Naive thymus-derived CD4-positive, alpha-beta T cell (primary cell): ENCODE measurements at regions not wholly inside any gene's neighbourhood (a gene's known extent, or its start where the extent isn't known, plus 50 kb on each side); places are given as distances from the start of the nearest gene placed in this dataset.

ENCODE experiments used
- ATAC-seq: fragments of 150-1000 bp; cut with Tn5 transposase; 2 replicates; pipeline ENCODE4 v1.10.0; 2021; ENCODE audit warnings: mild to moderate bottlenecking, moderate library complexity
- CTCF ChIA-PET: fragments of 350-600 bp; sonication (Branson Sonifier 250); formaldehyde crosslinking; loops from one replicate; lab custom pipeline; 2021; ENCODE audit warnings: antibody characterized with exemption; lab: Charles Lee
- POLR2A ChIA-PET: fragments of 350-600 bp; sonication (Branson Sonifier 250); formaldehyde crosslinking; loops from one replicate; lab custom pipeline; 2021; ENCODE audit warnings: antibody characterized with exemption, inconsistent platforms; lab: Charles Lee
- DNase-seq, 9 donors: peaks; one replicate each; pipeline versions ENCODE4 v3.0.0 to v3.0.0-alpha.2; 2020 to 2022; ENCODE audit warnings: mixed read lengths in 1 of 9
- H3K27ac ChIP-seq: one replicate; pipeline ENCODE4 v1.7.0; 2013; ENCODE audit warnings: mild to moderate bottlenecking, low read depth, low read length, moderate library complexity
- H3K27me3 ChIP-seq, 2 donors: one replicate each; pipeline ENCODE4 v1.7.0; 2013; ENCODE audit warnings: low read length in 2 of 2, mild to moderate bottlenecking in 2 of 2, moderate library complexity in 2 of 2; ENCODE audit not compliant: control insufficient read depth in 2 of 2, insufficient read depth in 2 of 2
- H3K36me3 ChIP-seq, 3 experiments: 1 replicate in 2 of 3; 2 replicates in 1 of 3; pipeline ENCODE4 v1.7.0; 2013; ENCODE audit warnings: low read length in 3 of 3, mild to moderate bottlenecking in 3 of 3, moderate library complexity in 1 of 3; ENCODE audit not compliant: insufficient read depth in 3 of 3, control insufficient read depth in 2 of 3
- H3K4me1 ChIP-seq, 2 donors: one replicate each; pipeline ENCODE4 v1.7.0; 2013; ENCODE audit warnings: low read length in 2 of 2, mild to moderate bottlenecking in 2 of 2, moderate library complexity in 1 of 2; ENCODE audit not compliant: control insufficient read depth in 2 of 2, insufficient read depth in 2 of 2
- H3K4me3 ChIP-seq: 2 replicates; pipeline ENCODE4 v1.7.0; 2013; ENCODE audit warnings: mild to moderate bottlenecking, low read length
- H3K9me3 ChIP-seq, 3 experiments: 1 replicate in 2 of 3; 2 replicates in 1 of 3; pipeline ENCODE4 v1.7.0; 2013; ENCODE audit warnings: low read length in 3 of 3; ENCODE audit not compliant: control insufficient read depth in 2 of 3
- H3K27ac Mint-ChIP-seq, 9 donors: one replicate each; pipeline ENCODE4 v1.8.0; 2020 to 2022; ENCODE audit warnings: mixed read lengths in 9 of 9, mild to moderate bottlenecking in 8 of 9, moderate library complexity in 5 of 9, inconsistent platforms in 2 of 9
- H3K27me3 Mint-ChIP-seq, 5 donors: one replicate each; pipeline ENCODE4 v1.8.0; 2021 to 2022; ENCODE audit warnings: mixed read lengths in 5 of 5, mild to moderate bottlenecking in 1 of 5
- H3K36me3 Mint-ChIP-seq, 5 donors: one replicate each; pipeline ENCODE4 v1.8.0; 2020 to 2022; ENCODE audit warnings: mixed read lengths in 5 of 5, mild to moderate bottlenecking in 3 of 5, inconsistent platforms in 1 of 5
- H3K4me1 Mint-ChIP-seq, 7 donors: one replicate each; pipeline ENCODE4 v1.8.0; 2020 to 2022; ENCODE audit warnings: mixed read lengths in 7 of 7, mild to moderate bottlenecking in 3 of 7, inconsistent platforms in 1 of 7
- H3K4me3 Mint-ChIP-seq, 10 donors: one replicate each; pipeline ENCODE4 v1.8.0; 2020 to 2022; ENCODE audit warnings: mild to moderate bottlenecking in 10 of 10, mixed read lengths in 10 of 10, moderate library complexity in 6 of 10, inconsistent platforms in 2 of 10
- H3K9me3 Mint-ChIP-seq, 11 donors: one replicate each; pipeline ENCODE4 v1.8.0; 2020 to 2022; ENCODE audit warnings: mixed read lengths in 11 of 11, mild to moderate bottlenecking in 4 of 11, inconsistent platforms in 1 of 11, moderate library complexity in 1 of 11
- intact Hi-C, 2 donors: fragments of 100-400 bp; cut with micrococcal nuclease; formaldehyde crosslinking; loops; one replicate each; pipeline ENCODE4 v1.15.1; 2023

GRCh38 chr6:113076116-113076515 is 729.0 kb downstream of the RFPL4B start:
- intact Hi-C loops: no loop called here
- Histone ChIP-seq H3K4me1 (no peaks in the 10 kb centered on the region), H3K27me3 (no peaks in the 10 kb centered on the region), H3K36me3 (no peaks in the 10 kb centered on the region), H3K27ac (no peak overlapping the region), H3K9me3 (no peaks in the 10 kb centered on the region), H3K4me3 (no peak overlapping the region)
- ATAC-seq (no peak), DNase-seq (no peak)
- no peaks in the 10 kb centered on the region for H3K27me3 Mint-ChIP-seq
- peaks cover 0 to 25% (median 0%) of the 10 kb centered on the region in 11 donors for H3K9me3 Mint-ChIP-seq
- no peak overlapping the region for H3K27ac Mint-ChIP-seq
- H3K4me3 Mint-ChIP-seq: no peak overlapping the region
- H3K36me3 Mint-ChIP-seq: peaks cover 0 to 11% (median 0%) of the 10 kb centered on the region in 5 donors
- H3K4me1 Mint-ChIP-seq: no peaks in the 10 kb centered on the region
- POLR2A ChIA-PET: no interaction called here
- CTCF ChIA-PET: no interaction called here

GRCh38 chr6:113076816-113077215 is 729.7 kb downstream of the RFPL4B start:
- Mint-ChIP-seq H3K4me3 (no peak overlapping the region), H3K9me3 (peaks cover 0 to 25% (median 0%) of the 10 kb centered on the region in 11 donors), H3K27me3 (no peaks in the 10 kb centered on the region), H3K4me1 (no peaks in the 10 kb centered on the region), H3K36me3 (peaks cover 0 to 11% (median 0%) of the 10 kb centered on the region in 5 donors), H3K27ac (no peak overlapping the region)
- ATAC-seq: no peak
- Histone ChIP-seq H3K9me3 (no peaks in the 10 kb centered on the region), H3K27ac (no peak overlapping the region), H3K36me3 (no peaks in the 10 kb centered on the region), H3K4me3 (no peak overlapping the region), H3K27me3 (no peaks in the 10 kb centered on the region), H3K4me1 (no peaks in the 10 kb centered on the region)
- ChIA-PET POLR2A (no interaction called here), CTCF (no interaction called here)
- no peak for DNase-seq
- intact Hi-C loops: no loop called here

- no peak overlapping the region for H3K27ac ChIP-seq
- Mint-ChIP-seq H3K36me3 (peaks cover 0 to 11% (median 0%) of the 10 kb centered on the region in 5 donors), H3K9me3 (peaks cover 0 to 25% (median 0%) of the 10 kb centered on the region in 11 donors), H3K4me1 (no peaks in the 10 kb centered on the region), H3K4me3 (no peak overlapping the region), H3K27me3 (no peaks in the 10 kb centered on the region), H3K27ac (no peak overlapping the region)
- H3K4me1 ChIP-seq: no peaks in the 10 kb centered on the region
- H3K36me3 ChIP-seq: no peaks in the 10 kb centered on the region
- ChIA-PET POLR2A (no interaction called here), CTCF (no interaction called here)
- H3K27me3 ChIP-seq: no peaks in the 10 kb centered on the region
- no peaks in the 10 kb centered on the region for H3K9me3 ChIP-seq
- intact Hi-C loops: no loop called here
- DNase-seq: no peak
- no peak for ATAC-seq
- no peak overlapping the region for H3K4me3 ChIP-seq
Measured at GRCh38 chr6:113077794-113078193, 730.7 kb downstream of the RFPL4B start.

- no peak for DNase-seq
- no peak overlapping the region for H3K27ac ChIP-seq
- no peak overlapping the region for H3K4me3 ChIP-seq
- no peaks in the 10 kb centered on the region for H3K36me3 ChIP-seq
- Mint-ChIP-seq H3K27me3 (no peaks in the 10 kb centered on the region), H3K4me3 (no peak overlapping the region), H3K27ac (no peak overlapping the region), H3K4me1 (no peaks in the 10 kb centered on the region), H3K9me3 (peaks cover 0 to 24% (median 0%) of the 10 kb centered on the region in 11 donors), H3K36me3 (peaks cover 0 to 11% (median 0%) of the 10 kb centered on the region in 5 donors)
- CTCF ChIA-PET: no interaction called here
- no peaks in the 10 kb centered on the region for H3K27me3 ChIP-seq
- intact Hi-C loops: no loop called here
- ATAC-seq: no peak
- no peaks in the 10 kb centered on the region for H3K4me1 ChIP-seq
- POLR2A ChIA-PET: no interaction called here
- no peaks in the 10 kb centered on the region for H3K9me3 ChIP-seq
Measured at GRCh38 chr6:113078791-113079190, 731.7 kb downstream of the RFPL4B start.

- H3K9me3 ChIP-seq: no peaks in the 10 kb centered on the region
- no peaks in the 10 kb centered on the region for H3K4me1 ChIP-seq
- no peak for DNase-seq
- Mint-ChIP-seq H3K27me3 (no peaks in the 10 kb centered on the region), H3K4me3 (no peak overlapping the region), H3K4me1 (no peaks in the 10 kb centered on the region), H3K27ac (no peak overlapping the region), H3K9me3 (peaks cover 0 to 5% (median 0%) of the 10 kb centered on the region in 11 donors), H3K36me3 (no peaks in the 10 kb centered on the region)
- POLR2A ChIA-PET: no interaction called here
- no peaks in the 10 kb centered on the region for H3K36me3 ChIP-seq
- no peak for ATAC-seq
- H3K27me3 ChIP-seq: no peaks in the 10 kb centered on the region
- H3K27ac ChIP-seq: no peak overlapping the region
- no peak overlapping the region for H3K4me3 ChIP-seq
- CTCF ChIA-PET: no interaction called here
- intact Hi-C loops: no loop called here
Measured at GRCh38 chr6:113082745-113083144, 735.6 kb downstream of the RFPL4B start.

GRCh38 chr6:113083947-113084346 is 736.8 kb downstream of the RFPL4B start:
- CTCF ChIA-PET: no interaction called here
- Mint-ChIP-seq H3K4me3 (no peak overlapping the region), H3K27me3 (no peaks in the 10 kb centered on the region), H3K4me1 (no peaks in the 10 kb centered on the region), H3K27ac (no peak overlapping the region), H3K36me3 (no peaks in the 10 kb centered on the region), H3K9me3 (peaks cover 0 to 5% (median 0%) of the 10 kb centered on the region in 11 donors)
- no peaks in the 10 kb centered on the region for H3K27me3 ChIP-seq
- H3K36me3 ChIP-seq: no peaks in the 10 kb centered on the region
- no peak for DNase-seq
- POLR2A ChIA-PET: no interaction called here
- no peaks in the 10 kb centered on the region for H3K4me1 ChIP-seq
- ATAC-seq: no peak
- no peak overlapping the region for H3K27ac ChIP-seq
- H3K4me3 ChIP-seq: no peak overlapping the region
- no peaks in the 10 kb centered on the region for H3K9me3 ChIP-seq
- intact Hi-C loops: no loop called here

- H3K4me1 ChIP-seq: no peaks in the 10 kb centered on the region
- ATAC-seq: no peak
- H3K36me3 ChIP-seq: no peaks in the 10 kb centered on the region
- Mint-ChIP-seq H3K4me3 (no peak overlapping the region), H3K4me1 (no peaks in the 10 kb centered on the region), H3K36me3 (no peaks in the 10 kb centered on the region), H3K9me3 (peaks cover 0 to 11% (median 0%) of the 10 kb centered on the region in 11 donors), H3K27me3 (no peaks in the 10 kb centered on the region), H3K27ac (no peak overlapping the region)
- CTCF ChIA-PET: no interaction called here
- peaks cover 0 to 6% (median 0%) of the 10 kb centered on the region in 3 experiments for H3K9me3 ChIP-seq
- H3K27ac ChIP-seq: no peak overlapping the region
- H3K4me3 ChIP-seq: no peak overlapping the region
- H3K27me3 ChIP-seq: no peaks in the 10 kb centered on the region
- DNase-seq: no peak
- intact Hi-C loops: no loop called here
- POLR2A ChIA-PET: no interaction called here
Measured at GRCh38 chr6:113089056-113089455, 741.9 kb downstream of the RFPL4B start.
